GM12878 (cell line): ENCODE measurements at regions not wholly inside any gene's neighbourhood (a gene's known extent, or its start where the extent isn't known, plus 50 kb on each side); places are given as distances from the start of the nearest gene placed in this dataset.

Experiments
- ATAC-seq: fragments of 200-7000 bp; cut with Tn5 transposase; 3 replicates; pipeline ENCODE4 v1.9.1; 2020; ENCODE audit warnings: mild to moderate bottlenecking, moderate library complexity
- BruUV-seq: library from RNA; stranded (reverse); fragments of 400-500 nt; replicated peaks from 2 replicates; lab custom pipeline; 2021; lab: Mats Ljungman, UMichigan
- CTCF ChIA-PET: fragments of 300-600 bp; sonication (Branson Sonifier 250); formaldehyde crosslinking; extraction: SDS; loops from one replicate; lab custom pipeline; 2021; ENCODE audit warnings: inconsistent platforms; lab: Yijun Ruan, JAX
- POLR2A ChIA-PET: fragments of 350-600 bp; formaldehyde crosslinking; extraction: SDS; loops from one replicate; lab custom pipeline; 2021; ENCODE audit warnings: inconsistent platforms; lab: Charles Lee
- RAD21 ChIA-PET: fragments of 300-600 bp; sonication (Branson Sonifier 250); formaldehyde crosslinking; loops from one replicate; lab custom pipeline; 2023; ENCODE audit warnings: antibody characterized with exemption; ENCODE audit not compliant: unreplicated experiment; lab: Charles Lee
- SMC1A ChIA-PET: fragments of 300-600 bp; sonication (Branson Sonifier 250); formaldehyde crosslinking; loops from one replicate; lab custom pipeline; 2023; ENCODE audit not compliant: unreplicated experiment, uncharacterized antibody; lab: Charles Lee
- DNase-seq: peaks from one replicate; pipeline ENCODE4 v3.0.0-alpha.2; 2011; ENCODE audit warnings: low read depth, low spot score
- FAIRE-seq: peaks from 3 replicates; lab custom pipeline; 2011; peaks lifted over from hg19 to GRCh38; lab: Jason Lieb, UNC
- H2AFZ ChIP-seq: 2 replicates; pipeline ENCODE4 v1.6.0; 2011; ENCODE audit warnings: low read depth, low read length, control low read depth; ENCODE audit not compliant: control insufficient read depth
- H3K27ac ChIP-seq: 2 replicates; pipeline ENCODE4 v1.5.1; 2011; ENCODE audit warnings: control low read depth; ENCODE audit not compliant: control insufficient read depth, insufficient read depth
- H3K27me3 ChIP-seq, 2 experiments: replicated peaks in 1 of 2; 2 replicates each; pipeline versions ENCODE4 v1.6.0 to v1.6.1; 2011; ENCODE audit warnings: low read length in 1 of 2; ENCODE audit not compliant: control insufficient read depth in 2 of 2, insufficient read depth in 2 of 2
- H3K36me3 ChIP-seq, 2 experiments: 2 replicates each; pipeline ENCODE4 v1.5.1; 2011; ENCODE audit warnings: low read length in 1 of 2; ENCODE audit not compliant: control insufficient read depth in 2 of 2, insufficient read depth in 2 of 2
- H3K4me1 ChIP-seq: 2 replicates; pipeline ENCODE4 v1.6.1; 2011; ENCODE audit warnings: mild to moderate bottlenecking, low read length, moderate library complexity, mixed read lengths; ENCODE audit not compliant: control insufficient read depth, insufficient read depth
- H3K4me2 ChIP-seq: 2 replicates; pipeline ENCODE4 v1.6.0; 2011; ENCODE audit warnings: control low read depth; ENCODE audit not compliant: control insufficient read depth, insufficient read depth
- H3K4me3 ChIP-seq: fragments of 200-600 bp; sonication (generic); 2 replicates; pipeline ENCODE4 v1.5.1; 2016
- H3K79me2 ChIP-seq: 2 replicates; pipeline ENCODE4 v1.6.0; 2011; ENCODE audit warnings: low read length; ENCODE audit not compliant: control insufficient read depth, insufficient read depth
- H3K9ac ChIP-seq: 2 replicates; pipeline ENCODE4 v1.8.0; 2011; ENCODE audit warnings: low read length, control low read depth, mixed read lengths; ENCODE audit not compliant: control insufficient read depth, insufficient read depth
- H3K9me3 ChIP-seq: replicated peaks from 3 replicates; pipeline ENCODE4 v1.5.1; 2011; ENCODE audit warnings: mild to moderate bottlenecking, low read length; ENCODE audit not compliant: control insufficient read depth, insufficient read depth
- H4K20me1 ChIP-seq: 2 replicates; pipeline ENCODE4 v1.6.0; 2011; ENCODE audit not compliant: control insufficient read depth, insufficient read depth
- BCLAF1 ChIP-seq: fragments of 450-650 bp; IDR thresholded peaks from 2 replicates; pipeline ENCODE4 v1.6.1; 2017; ENCODE audit warnings: antibody characterized with exemption, mild to moderate bottlenecking, moderate library complexity
- EED ChIP-seq: sonication (generic); IDR thresholded peaks from 2 replicates; pipeline ENCODE4 v1.6.1; 2016; ENCODE audit warnings: antibody characterized with exemption, low read depth
- EP300 ChIP-seq, 2 experiments: fragments of 150-350 bp in 1 of 2; IDR thresholded peaks; 2 replicates each; pipeline ENCODE4 v1.6.1; 2011 to 2012; ENCODE audit warnings: low read depth in 2 of 2, low read length in 2 of 2, borderline replicate concordance in 1 of 2, improper control_type of control experiment in 1 of 2, inconsistent platforms in 1 of 2; ENCODE audit not compliant: control insufficient read depth in 1 of 2
- GABPA ChIP-seq: IDR thresholded peaks from 2 replicates; pipeline ENCODE4 v1.6.1; 2014; ENCODE audit warnings: antibody characterized with exemption, low read depth, mild to moderate bottlenecking, inconsistent platforms
- HCFC1 ChIP-seq: fragments of 150-350 bp; IDR thresholded peaks from 2 replicates; pipeline ENCODE4 v1.6.1; 2014; ENCODE audit warnings: low read length
- HDAC2 ChIP-seq: fragments of 200-600 bp; sonication (generic); IDR thresholded peaks from 2 replicates; pipeline ENCODE4 v1.6.1; 2017
- HDAC6 ChIP-seq: fragments of 200-600 bp; sonication (generic); IDR thresholded peaks from one replicate; pipeline ENCODE4 v1.8.0; 2017; ENCODE audit warnings: antibody characterized with exemption; ENCODE audit not compliant: unreplicated experiment
- MYC ChIP-seq: IDR thresholded peaks from 2 replicates; pipeline ENCODE4 v1.6.1; 2011; ENCODE audit warnings: mild to moderate bottlenecking, low read length, moderate library complexity, inconsistent platforms; ENCODE audit not compliant: insufficient read depth, insufficient replicate concordance, insufficient read length, severe bottlenecking
- NFYA ChIP-seq: IDR thresholded peaks from 2 replicates; pipeline ENCODE4 v1.6.1; 2011; ENCODE audit warnings: low read depth, mild to moderate bottlenecking, low read length, improper control_type of control experiment, borderline replicate concordance
- NKRF ChIP-seq: fragments of 450-650 bp; conservative IDR thresholded peaks from 2 replicates; pipeline ENCODE4 v1.6.1; 2017; ENCODE audit warnings: mild to moderate bottlenecking, moderate library complexity
- SRF ChIP-seq, 2 experiments: IDR thresholded peaks; 2 replicates each; pipeline ENCODE4 v1.6.1; 2011; ENCODE audit warnings: low read depth in 2 of 2, low read length in 2 of 2, mild to moderate bottlenecking in 1 of 2, moderate library complexity in 1 of 2
- STAT1 ChIP-seq: fragments of 450-650 bp; conservative IDR thresholded peaks from 2 replicates; pipeline ENCODE4 v1.6.1; 2014; ENCODE audit warnings: antibody characterized with exemption, mild to moderate bottlenecking
- YBX1 ChIP-seq: fragments of 450-650 bp; IDR thresholded peaks from 2 replicates; pipeline ENCODE4 v1.6.1; 2016; ENCODE audit warnings: antibody characterized with exemption
- ZNF274 ChIP-seq: IDR thresholded peaks from one replicate; pipeline ENCODE4 v1.8.0; 2011; ENCODE audit not compliant: insufficient read length, insufficient read depth
- ZNF384 ChIP-seq: IDR thresholded peaks from 2 replicates; pipeline ENCODE4 v1.6.1; 2012; ENCODE audit warnings: low read depth, mild to moderate bottlenecking, low read length, improper control_type of control experiment, borderline replicate concordance
- ZNF622 ChIP-seq: fragments of 450-650 bp; IDR thresholded peaks from 2 replicates; pipeline ENCODE4 v1.6.1; 2017; ENCODE audit warnings: mild to moderate bottlenecking, inconsistent platforms
- WGBS: methylation state at CpG from one replicate; pipeline ENCODE4 v1.1.6; 2016; ENCODE audit warnings: low lambda C conversion rate; ENCODE audit not compliant: insufficient replicate concordance, insufficient coverage; ENCODE audit errors: missing lambda C conversion rate; 5-methylcytosine and 5-hydroxymethylcytosine counted together
- in situ Hi-C: fragments of 300-500 bp; cut with MboI; formaldehyde crosslinking; loops from 9 replicates; pipeline ENCODE4 v1.14.3; 2018; ENCODE audit warnings: mixed read lengths
- intact Hi-C: fragments of 100-400 bp; cut with micrococcal nuclease; formaldehyde crosslinking; loops from one replicate; pipeline ENCODE4 v1.14.2; 2022; ENCODE audit not compliant: unreplicated experiment

- Histone ChIP-seq H3K27ac (no peak overlapping the region), H3K9me3 (no peaks in the 10 kb centered on the region), H3K9ac (no peak overlapping the region), H3K4me1 (no peaks in the 10 kb centered on the region), H3K79me2 (no peaks in the 10 kb centered on the region), H3K4me2 (no peak overlapping the region), H3K4me3 (no peak overlapping the region), H4K20me1 (no peaks in the 10 kb centered on the region), H2AFZ (no peak overlapping the region), H3K36me3 (no peaks in the 10 kb centered on the region)
- DNase-seq (no peak), FAIRE-seq (no peak), ATAC-seq (no peak)
- POLR2A ChIA-PET, result no interaction called here
- RAD21 ChIA-PET, result no interaction called here
- CTCF ChIA-PET, result no interaction called here
- 82% methylated on average over 1 of the region's 1 CpG for WGBS
- TF ChIP-seq HDAC2 (no peak), GABPA (no peak), MYC (no peak), NKRF (no peak), STAT1 (no peak), BCLAF1 (no peak), EED (no peak), EP300 (IDR thresholded peaks at IDR 0.05; ENCODE audit: borderline replicate concordance in 1 of 2, control insufficient read depth in 1 of 2, low read depth in 2 of 2, low read length in 2 of 2) (no peak), ZNF622 (no peak), ZNF274 (no peak), SRF (IDR thresholded peaks at IDR 0.05; ENCODE audit: low read depth in 2 of 2, low read length in 2 of 2) (no peak), YBX1 (no peak), ZNF384 (no peak), NFYA (no peak), HCFC1 (no peak), HDAC6 (no peak)
- TF ChIP-seq, all 136 proteins: peak for 0
- no TSS peak for BruUV-seq
- intact Hi-C loops, result no loop called here
- SMC1A ChIA-PET, result no interaction called here
- H3K27me3 ChIP-seq, result peaks cover 0 to 4% of the 10 kb centered on the region in 2 experiments; a peak in 3 of 4 replicates
- in situ Hi-C loops, result no loop called here
Measured at GRCh38 chr10:92778091-92778490, 70.2 kb upstream of the EXOC6 start.
